ENCODE measurements at regions not wholly inside any gene's neighbourhood (a gene's known extent, or its start where the extent isn't known, plus 50 kb on each side); places are given as distances from the start of the nearest gene placed in this dataset.

DNA sequence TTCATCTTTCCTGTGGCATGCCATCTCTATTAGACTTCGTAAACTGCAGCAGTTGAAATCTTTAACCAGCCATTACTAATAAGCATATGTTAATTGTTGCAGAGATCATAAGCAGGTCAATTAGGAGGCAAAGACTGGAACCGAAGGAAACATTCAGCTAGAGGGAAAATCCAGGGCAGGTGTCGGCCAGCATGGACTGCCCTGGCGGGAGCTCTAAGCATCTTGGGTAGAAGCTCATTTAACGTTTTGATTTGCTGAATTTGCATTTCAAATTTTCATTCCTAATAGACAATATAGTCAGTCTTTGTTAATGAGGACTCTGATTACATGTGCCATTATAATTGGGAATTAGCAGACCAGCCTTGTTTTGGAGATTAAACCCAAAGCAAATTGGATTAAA, 238.6 kb downstream of the POU4F1 start:
- DNase-seq, result no peak
- no peak overlapping the region for H3K27ac ChIP-seq
- no peak for ATAC-seq
- no peaks in the 10 kb centered on the region for H3K27me3 ChIP-seq
- H3K36me3 ChIP-seq, result no peaks in the 10 kb centered on the region
- no peaks in the 10 kb centered on the region for H3K9me3 ChIP-seq
- H3K4me1 ChIP-seq, result no peaks in the 10 kb centered on the region
- TF ChIP-seq CTCF (IDR thresholded peaks at IDR 0.05), result no peak
- no peak overlapping the region for H3K4me3 ChIP-seq
- intact Hi-C loops (cut with DNase I), result no loop called here

GRCh38 chr13:78341032-78341431, 262.3 kb downstream of the POU4F1 start:
- Histone ChIP-seq H3K27ac (no peak overlapping the region), H3K27me3 (no peaks in the 10 kb centered on the region), H3K4me3 (no peak overlapping the region), H3K4me1 (no peaks in the 10 kb centered on the region), H3K9me3 (no peaks in the 10 kb centered on the region), H3K36me3 (no peaks in the 10 kb centered on the region)
- no peak for ATAC-seq
- no peak for TF ChIP-seq CTCF (IDR thresholded peaks at IDR 0.05)
- DNase-seq, result no peak
- intact Hi-C loops (cut with DNase I), result no loop called here

DNA sequence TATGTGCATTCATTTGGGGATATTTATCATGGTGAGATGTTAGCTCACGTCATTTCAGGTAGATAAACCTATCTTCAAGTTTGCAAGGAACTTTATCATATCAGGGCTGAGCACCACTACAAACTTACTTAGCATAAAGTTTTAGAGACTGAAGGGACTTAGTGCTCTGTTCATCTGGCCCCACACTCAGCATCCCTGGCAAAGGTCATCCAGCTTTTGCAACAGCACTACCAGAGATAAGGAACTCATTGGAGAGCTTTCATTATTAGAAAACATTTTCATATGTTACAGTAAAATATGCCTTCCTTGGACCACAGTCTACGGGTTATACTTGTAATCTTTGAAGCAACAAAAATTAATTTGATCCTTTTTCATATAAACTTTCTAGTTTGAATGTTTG, 263.4 kb downstream of the POU4F1 start:
- H3K36me3 ChIP-seq, result no peaks in the 10 kb centered on the region
- H3K4me1 ChIP-seq, result no peaks in the 10 kb centered on the region
- peak in 1 of 4 donors; percentile 28 for DNase-seq
- no peak overlapping the region for H3K4me3 ChIP-seq
- intact Hi-C loops (cut with DNase I), result no loop called here
- no peak for TF ChIP-seq CTCF (IDR thresholded peaks at IDR 0.05)
- no peak overlapping the region for H3K27ac ChIP-seq
- H3K9me3 ChIP-seq, result no peaks in the 10 kb centered on the region
- no peaks in the 10 kb centered on the region for H3K27me3 ChIP-seq
- no peak for ATAC-seq

DNA sequence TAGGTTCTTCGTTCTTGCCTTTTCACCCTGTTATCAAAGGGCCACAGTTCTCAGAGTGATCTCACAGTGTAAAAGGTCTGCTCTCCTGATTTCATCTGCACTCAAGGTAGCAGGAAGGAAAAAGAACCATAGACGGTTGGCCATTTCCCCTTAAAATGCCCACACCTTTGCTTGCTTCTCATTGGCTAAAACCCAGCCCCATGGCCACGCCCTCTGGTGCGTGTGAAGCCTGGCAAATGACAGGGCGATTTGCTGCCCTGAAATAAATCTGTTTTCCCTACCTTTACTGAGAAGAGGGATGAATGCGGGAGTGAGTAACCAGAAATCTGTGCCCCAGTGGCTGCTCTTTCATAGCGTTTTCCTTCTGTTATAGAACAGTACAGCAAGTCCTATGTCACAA, 269.3 kb downstream of the POU4F1 start:
- no peaks in the 10 kb centered on the region for H3K4me1 ChIP-seq
- H3K9me3 ChIP-seq, result no peaks in the 10 kb centered on the region
- no peaks in the 10 kb centered on the region for H3K27me3 ChIP-seq
- ATAC-seq (no peak), DNase-seq (no peak)
- H3K36me3 ChIP-seq, result no peaks in the 10 kb centered on the region
- intact Hi-C loops (cut with DNase I), result no loop called here
- no peak overlapping the region for H3K4me3 ChIP-seq
- TF ChIP-seq CTCF (IDR thresholded peaks at IDR 0.05), result no peak
- H3K27ac ChIP-seq, result no peak overlapping the region

GRCh38 chr13:78326633-78327032, 276.7 kb downstream of the POU4F1 start:
- no peak overlapping the region for H3K27ac ChIP-seq
- no peak overlapping the region for H3K4me3 ChIP-seq
- intact Hi-C loops (cut with DNase I), result no loop called here
- no peaks in the 10 kb centered on the region for H3K9me3 ChIP-seq
- TF ChIP-seq CTCF (IDR thresholded peaks at IDR 0.05), result no peak
- H3K27me3 ChIP-seq, result no peaks in the 10 kb centered on the region
- no peaks in the 10 kb centered on the region for H3K36me3 ChIP-seq
- ATAC-seq (no peak), DNase-seq (no peak)
- H3K4me1 ChIP-seq, result no peaks in the 10 kb centered on the region
